Astrocyte (in vitro differentiated cells and primary cell): ENCODE measurements at regions not wholly inside any gene's neighbourhood (a gene's known extent, or its start where the extent isn't known, plus 50 kb on each side); places are given as distances from the start of the nearest gene placed in this dataset.

Source experiments
- EZH2 ChIP-seq: IDR thresholded peaks from 2 replicates; pipeline ENCODE4 v1.6.1; 2012; ENCODE audit warnings: mild to moderate bottlenecking, low read length, inconsistent platforms; ENCODE audit not compliant: insufficient read depth
- TF ChIP-seq, protein P1 (sequence below): IDR thresholded peaks from 2 replicates; pipeline ENCODE4 v1.5.1; 2011; ENCODE audit warnings: low read depth, mild to moderate bottlenecking, inconsistent platforms, low read length, moderate library complexity; ENCODE audit not compliant: insufficient read depth

- TF ChIP-seq, protein P1, sequence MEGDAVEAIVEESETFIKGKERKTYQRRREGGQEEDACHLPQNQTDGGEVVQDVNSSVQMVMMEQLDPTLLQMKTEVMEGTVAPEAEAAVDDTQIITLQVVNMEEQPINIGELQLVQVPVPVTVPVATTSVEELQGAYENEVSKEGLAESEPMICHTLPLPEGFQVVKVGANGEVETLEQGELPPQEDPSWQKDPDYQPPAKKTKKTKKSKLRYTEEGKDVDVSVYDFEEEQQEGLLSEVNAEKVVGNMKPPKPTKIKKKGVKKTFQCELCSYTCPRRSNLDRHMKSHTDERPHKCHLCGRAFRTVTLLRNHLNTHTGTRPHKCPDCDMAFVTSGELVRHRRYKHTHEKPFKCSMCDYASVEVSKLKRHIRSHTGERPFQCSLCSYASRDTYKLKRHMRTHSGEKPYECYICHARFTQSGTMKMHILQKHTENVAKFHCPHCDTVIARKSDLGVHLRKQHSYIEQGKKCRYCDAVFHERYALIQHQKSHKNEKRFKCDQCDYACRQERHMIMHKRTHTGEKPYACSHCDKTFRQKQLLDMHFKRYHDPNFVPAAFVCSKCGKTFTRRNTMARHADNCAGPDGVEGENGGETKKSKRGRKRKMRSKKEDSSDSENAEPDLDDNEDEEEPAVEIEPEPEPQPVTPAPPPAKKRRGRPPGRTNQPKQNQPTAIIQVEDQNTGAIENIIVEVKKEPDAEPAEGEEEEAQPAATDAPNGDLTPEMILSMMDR = no peak
- TF ChIP-seq EZH2 = no peak
These were observed 157.9 kb upstream of the MLN start for GRCh38 chr6:33961691-33962090.
